Colonic mucosa (tissue), 4 donors: ENCODE measurements at regions not wholly inside any gene's neighbourhood (a gene's known extent, or its start where the extent isn't known, plus 50 kb on each side); places are given as distances from the start of the nearest gene placed in this dataset.

Source experiments
- DNase-seq: peaks from one replicate; pipeline ENCODE4 v3.0.0-alpha.2; 2020
- H3K27ac ChIP-seq: fragments of 200-600 bp; one replicate; pipeline ENCODE4 v1.8.0; 2021
- H3K27me3 ChIP-seq: fragments of 200-600 bp; one replicate; pipeline ENCODE4 v1.8.0; 2021
- H3K36me3 ChIP-seq: fragments of 200-600 bp; one replicate; pipeline ENCODE4 v1.8.0; 2021
- H3K4me1 ChIP-seq: fragments of 200-600 bp; one replicate; pipeline ENCODE4 v1.8.0; 2021; ENCODE audit warnings: mild to moderate bottlenecking
- H3K4me3 ChIP-seq: fragments of 200-600 bp; one replicate; pipeline ENCODE4 v1.8.0; 2021
- H3K9ac ChIP-seq, 2 donors: one replicate each; pipeline ENCODE4 v1.7.0; 2013; ENCODE audit warnings: control low read depth in 2 of 2, low read depth in 2 of 2, low read length in 2 of 2
- H3K9me3 ChIP-seq: fragments of 200-600 bp; one replicate; pipeline ENCODE4 v1.8.0; 2021
- CTCF ChIP-seq: fragments of 200-600 bp; IDR thresholded peaks from one replicate; pipeline ENCODE4 v1.8.0; 2022; ENCODE audit warnings: antibody characterized with exemption, mild to moderate bottlenecking
- intact Hi-C: fragments of 100-400 bp; cut with DNase I; formaldehyde crosslinking; loops from one replicate; pipeline ENCODE4 v1.14.1; 2022
- donor health status: healthy.
- donor health status: DM: no; HTN: no; CAD: no.
- donor health status: DM: no; HTN: no; CAD: no.

DNA sequence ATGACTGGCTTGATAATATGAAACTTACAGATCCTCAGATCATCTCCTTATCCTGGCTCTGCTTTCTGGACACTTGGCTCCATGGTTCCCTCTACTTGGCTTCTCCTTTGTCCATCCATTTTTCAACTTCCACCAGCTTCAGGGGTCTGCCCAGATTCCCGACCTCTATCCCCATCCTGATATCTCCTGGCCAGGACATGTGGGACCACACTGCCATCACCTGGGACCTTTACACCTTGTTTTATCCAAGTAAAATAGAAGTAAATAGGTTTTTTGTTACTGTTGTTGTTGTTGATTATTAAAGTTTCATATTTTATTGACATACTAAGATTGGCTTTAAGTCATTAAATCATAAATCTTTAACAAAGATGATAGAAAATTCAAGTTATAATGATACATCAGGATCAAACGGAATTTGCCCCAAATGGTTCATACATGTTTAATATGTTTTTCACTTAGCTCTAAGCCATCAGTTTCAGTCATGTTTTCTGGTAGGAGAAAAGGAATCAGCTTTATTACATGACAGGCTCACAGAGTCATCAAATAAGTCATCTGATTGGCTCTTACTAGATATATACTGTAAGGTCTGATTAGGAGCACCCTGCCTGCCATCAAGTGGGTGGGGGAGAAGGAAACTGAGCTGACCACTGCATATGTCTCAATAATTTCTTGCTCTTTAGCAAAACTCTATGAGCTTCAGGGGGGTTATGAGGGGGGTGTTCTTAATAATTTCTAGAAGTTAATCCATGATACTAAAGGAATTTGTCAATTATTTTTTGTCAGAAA lies 111.5 kb upstream of the AHR start:
- no peak for TF ChIP-seq CTCF
- Histone ChIP-seq H3K9me3 (no peaks in the 10 kb centered on the region), H3K9ac (no peak overlapping the region), H3K4me3 (no peak overlapping the region), H3K36me3 (no peaks in the 10 kb centered on the region), H3K27me3 (no peaks in the 10 kb centered on the region), H3K4me1 (no peaks in the 10 kb centered on the region), H3K27ac (no peak overlapping the region)
- DNase-seq: no peak
- intact Hi-C loops: no loop called here

- no peak overlapping the region for H3K4me3 ChIP-seq
- no peaks in the 10 kb centered on the region for H3K4me1 ChIP-seq
- no peaks in the 10 kb centered on the region for H3K36me3 ChIP-seq
- H3K27ac ChIP-seq: no peak overlapping the region
- H3K27me3 ChIP-seq: no peaks in the 10 kb centered on the region
- intact Hi-C loops: no loop called here
- no peak for TF ChIP-seq CTCF
- no peaks in the 10 kb centered on the region for H3K9me3 ChIP-seq
- no peak for DNase-seq
- no peak overlapping the region for H3K9ac ChIP-seq
Measured at GRCh38 chr7:17194656-17195055, 103.8 kb upstream of the AHR start.

DNA sequence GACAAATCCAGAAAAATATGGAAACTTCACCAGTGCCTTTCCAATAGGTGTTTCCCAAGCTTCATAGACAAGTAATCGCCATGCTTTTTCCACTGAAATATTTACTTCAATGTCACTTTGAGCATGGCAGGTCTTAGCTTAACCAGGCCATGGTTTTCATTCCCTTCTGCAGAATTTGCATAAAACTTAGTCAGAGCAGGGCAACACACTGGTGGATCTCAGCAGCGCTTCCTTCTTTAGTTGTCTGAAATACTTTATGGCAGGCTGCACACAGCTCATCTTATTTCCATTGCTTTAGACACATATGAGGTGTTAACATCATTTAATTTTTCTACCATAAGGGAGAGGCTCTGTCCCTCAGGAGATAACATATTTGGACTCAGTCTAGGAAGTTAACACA lies 102.9 kb upstream of the AHR start:
- no peak overlapping the region for H3K4me3 ChIP-seq
- intact Hi-C loops: no loop called here
- no peak for DNase-seq
- H3K27ac ChIP-seq: no peak overlapping the region
- H3K4me1 ChIP-seq: no peaks in the 10 kb centered on the region
- no peak for TF ChIP-seq CTCF
- no peaks in the 10 kb centered on the region for H3K9me3 ChIP-seq
- H3K36me3 ChIP-seq: no peaks in the 10 kb centered on the region
- no peaks in the 10 kb centered on the region for H3K27me3 ChIP-seq
- H3K9ac ChIP-seq: no peak overlapping the region

DNA sequence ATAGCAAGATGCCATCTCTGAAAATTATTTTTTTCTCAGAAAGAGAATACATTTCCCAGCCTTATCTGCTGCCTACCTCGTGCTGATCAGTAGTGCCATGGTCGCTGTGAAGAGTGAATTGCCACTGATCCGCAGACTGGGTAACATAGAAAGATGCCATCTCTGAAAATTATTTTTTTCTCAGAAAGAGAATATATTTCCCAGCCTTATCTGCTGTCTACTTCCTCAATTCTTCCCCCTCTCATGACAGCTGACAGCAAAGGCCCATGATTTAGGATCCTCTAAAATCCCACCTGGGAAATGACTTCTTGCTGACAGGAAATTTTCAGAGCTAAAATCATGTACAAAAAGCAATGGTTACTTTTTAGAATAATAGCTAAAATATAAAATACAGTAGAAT lies 92.5 kb upstream of the AHR start:
- H3K9ac ChIP-seq: no peak overlapping the region
- H3K27ac ChIP-seq: no peak overlapping the region
- H3K4me3 ChIP-seq: no peak overlapping the region
- no peak for TF ChIP-seq CTCF
- no peaks in the 10 kb centered on the region for H3K27me3 ChIP-seq
- H3K36me3 ChIP-seq: no peaks in the 10 kb centered on the region
- intact Hi-C loops: no loop called here
- no peaks in the 10 kb centered on the region for H3K9me3 ChIP-seq
- DNase-seq: no peak
- no peaks in the 10 kb centered on the region for H3K4me1 ChIP-seq

- no peak overlapping the region for H3K9ac ChIP-seq
- peak; percentile 50 for DNase-seq
Measured at GRCh38 chr7:17206349-17206905, 92.0 kb upstream of the AHR start.

More at GRCh38 chr7:17206349-17206905, 92.0 kb upstream of the AHR start:
- H3K9me3 ChIP-seq: no peaks in the 10 kb centered on the region
- intact Hi-C loops: no loop called here
- no peak overlapping the region for H3K27ac ChIP-seq
- no peaks in the 10 kb centered on the region for H3K27me3 ChIP-seq
- H3K4me3 ChIP-seq: no peak overlapping the region
- no peaks in the 10 kb centered on the region for H3K36me3 ChIP-seq
- no peak for TF ChIP-seq CTCF
- no peaks in the 10 kb centered on the region for H3K4me1 ChIP-seq
